Smooth muscle cell (in vitro differentiated cells): ENCODE measurements at regions not wholly inside any gene's neighbourhood (a gene's known extent, or its start where the extent isn't known, plus 50 kb on each side); places are given as distances from the start of the nearest gene placed in this dataset.

Experiments used
- DNase-seq: peaks from one replicate; lab custom pipeline; 2025; ENCODE audit not compliant: unreplicated experiment; lab: John Stamatoyannopoulos, UW
- H2AFZ ChIP-seq: fragments of 200-600 bp; sonication (generic); 2 replicates; pipeline ENCODE4 v1.6.0; 2016; ENCODE audit warnings: antibody characterized with exemption, low read depth, mild to moderate bottlenecking
- H3F3A ChIP-seq: fragments of 200-600 bp; sonication (generic); 2 replicates; pipeline ENCODE4 v1.6.0; 2017; ENCODE audit warnings: antibody characterized with exemption, low read depth
- H3K27ac ChIP-seq: fragments of 200-600 bp; sonication (generic); 2 replicates; pipeline ENCODE4 v1.5.1; 2016; ENCODE audit warnings: low read depth, mild to moderate bottlenecking
- H3K27me3 ChIP-seq: fragments of 200-600 bp; sonication (generic); 2 replicates; pipeline ENCODE4 v1.6.1; 2016; ENCODE audit warnings: low read depth, mild to moderate bottlenecking
- H3K36me3 ChIP-seq: fragments of 200-600 bp; sonication (generic); 2 replicates; pipeline ENCODE4 v1.5.1; 2016; ENCODE audit warnings: low read depth
- H3K4me1 ChIP-seq: fragments of 200-600 bp; sonication (generic); 2 replicates; pipeline ENCODE4 v1.5.1; 2016; ENCODE audit warnings: low read depth
- H3K4me2 ChIP-seq: fragments of 200-600 bp; sonication (generic); 2 replicates; pipeline ENCODE4 v1.6.0; 2016; ENCODE audit warnings: mild to moderate bottlenecking
- H3K4me3 ChIP-seq: fragments of 200-600 bp; sonication (generic); 2 replicates; pipeline ENCODE4 v1.5.1; 2016; ENCODE audit warnings: mild to moderate bottlenecking
- H3K79me2 ChIP-seq: fragments of 200-600 bp; sonication (generic); 2 replicates; pipeline ENCODE4 v1.6.0; 2016; ENCODE audit warnings: low read depth, mild to moderate bottlenecking
- H3K9ac ChIP-seq: fragments of 200-600 bp; sonication (generic); 2 replicates; pipeline ENCODE4 v1.6.0; 2016; ENCODE audit warnings: low read depth
- H3K9me3 ChIP-seq: fragments of 200-600 bp; sonication (generic); replicated peaks from 2 replicates; pipeline ENCODE4 v1.5.1; 2016; ENCODE audit warnings: low read depth
- H4K20me1 ChIP-seq: fragments of 200-600 bp; sonication (generic); 2 replicates; pipeline ENCODE4 v1.6.0; 2016; ENCODE audit warnings: low read depth
- CTCF ChIP-seq: fragments of 200-600 bp; sonication (generic); IDR thresholded peaks from 2 replicates; pipeline ENCODE4 v1.5.1; 2017; ENCODE audit warnings: borderline replicate concordance, mild to moderate bottlenecking, antibody characterized with exemption; ENCODE audit not compliant: insufficient read depth, poor library complexity, severe bottlenecking
- WGBS: methylation state at CpG from one replicate; pipeline ENCODE4 v1.1.7; 2016; ENCODE audit warnings: low lambda C conversion rate; 5-methylcytosine and 5-hydroxymethylcytosine counted together

- 94% methylated on average over 16 of the region's 16 CpGs for WGBS
- H3K27ac ChIP-seq = no peak overlapping the region
Measured at GRCh38 chr1:8104278-8105236, 78.4 kb upstream of the ERRFI1 start.

GRCh38 chr1:8097908-8098307 lies 71.8 kb upstream of the ERRFI1 start:
- peaks cover 35% of the 10 kb centered on the region for H3K4me1 ChIP-seq
- H3K4me3 ChIP-seq = no peak overlapping the region
- peak overlapping the region; percentile 100 for H3K27ac ChIP-seq
- H3K4me2 ChIP-seq = peak overlapping the region; percentile 75
- no peaks in the 10 kb centered on the region for H4K20me1 ChIP-seq
- H3K36me3 ChIP-seq = no peaks in the 10 kb centered on the region
- H3K27me3 ChIP-seq = no peaks in the 10 kb centered on the region
- no peak for DNase-seq
- peaks cover 43% of the 10 kb centered on the region for H3F3A ChIP-seq
- no peak for TF ChIP-seq CTCF
- no peaks in the 10 kb centered on the region for H3K9me3 ChIP-seq
- H2AFZ ChIP-seq = peak overlapping the region; percentile 22
- WGBS = 49% methylated on average over 5 of the region's 5 CpGs
- no peaks in the 10 kb centered on the region for H3K79me2 ChIP-seq
- H3K9ac ChIP-seq = peak overlapping the region; percentile 69

More at GRCh38 chr1:8104278-8105236, 78.4 kb upstream of the ERRFI1 start:
- Histone ChIP-seq H3K4me2 (no peak overlapping the region), H3K9ac (no peak overlapping the region), H3K79me2 (no peaks in the 10 kb centered on the region), H3K4me3 (no peak overlapping the region), H3K36me3 (no peaks in the 10 kb centered on the region), H2AFZ (no peak overlapping the region), H3K4me1 (peaks cover 6% of the 10 kb centered on the region), H3K9me3 (no peaks in the 10 kb centered on the region), H3K27me3 (no peaks in the 10 kb centered on the region), H3F3A (peaks cover 5% of the 10 kb centered on the region), H4K20me1 (no peaks in the 10 kb centered on the region)
- no peak for TF ChIP-seq CTCF
- no peak for DNase-seq

GRCh38 chr1:8097077-8097799 lies 71.1 kb upstream of the ERRFI1 start:
- TF ChIP-seq CTCF = no peak
- H3K9me3 ChIP-seq = no peaks in the 10 kb centered on the region
- H3K27me3 ChIP-seq = no peaks in the 10 kb centered on the region
- no peaks in the 10 kb centered on the region for H4K20me1 ChIP-seq
- H3K4me3 ChIP-seq = no peak overlapping the region
- peak overlapping the region; percentile 77 for H3K4me2 ChIP-seq
- no peak overlapping the region for H2AFZ ChIP-seq
- peaks cover 43% of the 10 kb centered on the region for H3F3A ChIP-seq
- no peaks in the 10 kb centered on the region for H3K79me2 ChIP-seq
- WGBS = 26% methylated on average over 6 of the region's 6 CpGs
- DNase-seq = no peak
- peak overlapping the region; percentile 97 for H3K9ac ChIP-seq
- H3K36me3 ChIP-seq = no peaks in the 10 kb centered on the region
- peak overlapping the region; percentile 100 for H3K27ac ChIP-seq
- peaks cover 35% of the 10 kb centered on the region for H3K4me1 ChIP-seq
